GM23338 (cell line): ENCODE measurements at regions not wholly inside any gene's neighbourhood (a gene's known extent, or its start where the extent isn't known, plus 50 kb on each side); places are given as distances from the start of the nearest gene placed in this dataset.

Experiments
- ATAC-seq: fragments of 200-7000 bp; cut with Tn5 transposase; 3 replicates; pipeline ENCODE4 v1.9.1; 2020
- DNase-seq: peaks from one replicate; pipeline ENCODE4 v3.0.0-alpha.2; 2015; ENCODE audit warnings: low spot score
- H2AFZ ChIP-seq: fragments of 200-600 bp; sonication (generic); 2 replicates; pipeline ENCODE4 v1.8.0; 2016; ENCODE audit warnings: antibody characterized with exemption, mild to moderate bottlenecking, moderate library complexity
- H3F3A ChIP-seq: fragments of 200-600 bp; sonication (generic); replicated peaks from 2 replicates; pipeline ENCODE4 v1.8.0; 2017; ENCODE audit warnings: antibody characterized with exemption, mixed run types, low read depth
- H3K27ac ChIP-seq: fragments of 200-600 bp; sonication (generic); 2 replicates; pipeline ENCODE4 v1.6.1; 2016; ENCODE audit warnings: low read depth
- H3K27me3 ChIP-seq: fragments of 200-600 bp; sonication (generic); 2 replicates; pipeline ENCODE4 v1.8.0; 2016; ENCODE audit warnings: mild to moderate bottlenecking, mixed run types, moderate library complexity; ENCODE audit not compliant: insufficient read depth
- H3K36me3 ChIP-seq: fragments of 200-600 bp; sonication (generic); 2 replicates; pipeline ENCODE4 v1.8.0; 2016; ENCODE audit warnings: mild to moderate bottlenecking; ENCODE audit not compliant: insufficient read depth
- H3K4me1 ChIP-seq: fragments of 200-600 bp; sonication (generic); 2 replicates; pipeline ENCODE4 v1.8.0; 2016; ENCODE audit warnings: mild to moderate bottlenecking, moderate library complexity; ENCODE audit not compliant: insufficient read depth
- H3K4me2 ChIP-seq: fragments of 200-600 bp; sonication (generic); 2 replicates; pipeline ENCODE4 v1.7.1; 2017; ENCODE audit warnings: mixed run types
- H3K4me3 ChIP-seq: fragments of 200-600 bp; sonication (generic); 2 replicates; pipeline ENCODE4 v1.6.1; 2016; ENCODE audit warnings: mixed run types
- H3K79me2 ChIP-seq: fragments of 200-600 bp; sonication (generic); replicated peaks from 2 replicates; pipeline ENCODE4 v1.8.0; 2017; ENCODE audit warnings: mild to moderate bottlenecking; ENCODE audit not compliant: insufficient read depth
- H3K9me2 ChIP-seq: fragments of 200-600 bp; sonication (generic); 2 replicates; pipeline ENCODE4 v1.8.0; 2017; ENCODE audit not compliant: insufficient read depth
- H4K20me1 ChIP-seq: fragments of 200-600 bp; sonication (generic); replicated peaks from 2 replicates; pipeline ENCODE4 v1.8.0; 2017; ENCODE audit warnings: mild to moderate bottlenecking; ENCODE audit not compliant: insufficient read depth
- H3K27ac Mint-ChIP-seq: 2 replicates; pipeline ENCODE4 v1.8.0; 2020; ENCODE audit warnings: inconsistent platforms, mild to moderate bottlenecking, moderate library complexity, mixed read lengths
- H3K27me3 Mint-ChIP-seq: 3 replicates; pipeline ENCODE4 v1.8.0; 2022; ENCODE audit warnings: low read depth, mild to moderate bottlenecking, moderate library complexity, mixed read lengths, inconsistent platforms; ENCODE audit not compliant: insufficient read depth, poor library complexity
- H3K36me3 Mint-ChIP-seq: 3 replicates; pipeline ENCODE4 v1.8.0; 2021; ENCODE audit warnings: low read depth, mild to moderate bottlenecking, inconsistent platforms, moderate library complexity, mixed read lengths
- H3K4me1 Mint-ChIP-seq: 3 replicates; pipeline ENCODE4 v1.8.0; 2020; ENCODE audit warnings: mild to moderate bottlenecking, inconsistent platforms, mixed read lengths
- H3K4me3 Mint-ChIP-seq: 3 replicates; pipeline ENCODE4 v1.8.0; 2021; ENCODE audit warnings: moderate library complexity, mild to moderate bottlenecking, inconsistent platforms, mixed read lengths
- H3K9me3 Mint-ChIP-seq: 3 replicates; pipeline ENCODE4 v1.8.0; 2020; ENCODE audit warnings: moderate library complexity, mild to moderate bottlenecking, inconsistent platforms, mixed read lengths
- EZH2 ChIP-seq: fragments of 200-600 bp; sonication (generic); IDR thresholded peaks from one replicate; pipeline ENCODE4 v1.8.0; 2017; ENCODE audit warnings: antibody characterized with exemption, mild to moderate bottlenecking, low read depth; ENCODE audit not compliant: unreplicated experiment
- EZH2phosphoT487 ChIP-seq: fragments of 200-600 bp; sonication (generic); IDR thresholded peaks from one replicate; pipeline ENCODE4 v1.8.1; 2018; ENCODE audit warnings: antibody characterized with exemption; ENCODE audit not compliant: unreplicated experiment
- POLR2AphosphoS5 ChIP-seq: IDR thresholded peaks from 2 replicates; pipeline ENCODE4 v1.6.1; 2016; ENCODE audit warnings: antibody characterized with exemption, low read depth
- ZNF114 ChIP-seq: fragments of 250-450 bp; sonication (Bioruptor Pico); IDR thresholded peaks from 2 replicates; pipeline ENCODE4 v1.5.0; 2020; ENCODE audit warnings: mild to moderate bottlenecking, moderate library complexity
- ZNF331 ChIP-seq: fragments of 250-450 bp; sonication (Bioruptor Pico); IDR thresholded peaks from 2 replicates; pipeline ENCODE4 v1.5.0; 2020; ENCODE audit warnings: low read depth, mild to moderate bottlenecking, moderate library complexity
- TF ChIP-seq, protein P1 (sequence below), 2 experiments: fragments of 200-600 bp in 1 of 2; sonication (generic) in 1 of 2; conservative IDR thresholded peaks; 2 replicates each; pipeline versions ENCODE4 v1.5.1 to v1.6.1; 2016 to 2017; ENCODE audit warnings: antibody characterized with exemption in 2 of 2, low read depth in 2 of 2, mild to moderate bottlenecking in 2 of 2, moderate library complexity in 1 of 2
- TF ChIP-seq, protein P2 (sequence below): fragments of 250-450 bp; sonication (Bioruptor Pico); IDR thresholded peaks from 2 replicates; pipeline ENCODE4 v1.5.0; 2020; ENCODE audit warnings: mild to moderate bottlenecking, moderate library complexity
- TF ChIP-seq, protein P3 (sequence below): IDR thresholded peaks from 2 replicates; pipeline ENCODE4 v1.6.1; 2016; ENCODE audit warnings: antibody characterized with exemption

DNA sequence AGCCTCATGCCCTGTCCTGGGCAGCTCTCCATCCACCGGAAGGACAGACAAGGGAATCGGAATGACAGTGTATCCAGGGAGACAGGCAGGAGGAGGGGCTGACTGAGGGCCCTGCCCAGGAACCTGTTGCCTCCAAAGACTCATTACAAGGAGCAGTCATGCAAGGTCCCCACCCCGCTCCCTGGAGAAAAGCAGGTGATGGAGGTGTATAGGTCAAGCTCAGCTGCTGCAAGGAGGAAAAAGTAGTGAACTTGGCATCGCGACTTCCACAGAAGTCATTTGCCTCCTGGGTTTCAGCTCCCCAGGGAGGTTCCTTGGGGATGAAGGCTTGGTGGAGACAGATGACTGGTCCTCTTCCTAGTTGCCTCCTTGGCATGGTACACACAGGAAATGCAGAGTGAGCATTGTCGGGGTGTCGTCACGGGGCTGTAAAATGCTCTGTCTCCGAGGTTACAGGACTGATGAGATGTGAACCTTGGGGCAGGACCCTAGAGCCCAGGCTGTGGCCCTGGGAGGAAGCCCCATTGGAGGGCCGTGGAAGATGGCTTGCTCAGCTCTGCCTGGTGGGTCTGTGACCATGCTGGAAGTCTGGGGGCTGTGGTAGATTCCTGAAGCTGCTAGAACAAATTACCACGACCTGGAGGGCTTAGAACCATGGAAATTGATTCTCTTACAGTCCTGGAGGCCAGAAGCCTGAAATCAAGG lies 219.6 kb upstream of the C1orf174 start (continued):
- TF ChIP-seq ZNF114 (CRISPR knock-in tag) (no peak), EZH2 (no peak)
- TF ChIP-seq, protein P1, sequence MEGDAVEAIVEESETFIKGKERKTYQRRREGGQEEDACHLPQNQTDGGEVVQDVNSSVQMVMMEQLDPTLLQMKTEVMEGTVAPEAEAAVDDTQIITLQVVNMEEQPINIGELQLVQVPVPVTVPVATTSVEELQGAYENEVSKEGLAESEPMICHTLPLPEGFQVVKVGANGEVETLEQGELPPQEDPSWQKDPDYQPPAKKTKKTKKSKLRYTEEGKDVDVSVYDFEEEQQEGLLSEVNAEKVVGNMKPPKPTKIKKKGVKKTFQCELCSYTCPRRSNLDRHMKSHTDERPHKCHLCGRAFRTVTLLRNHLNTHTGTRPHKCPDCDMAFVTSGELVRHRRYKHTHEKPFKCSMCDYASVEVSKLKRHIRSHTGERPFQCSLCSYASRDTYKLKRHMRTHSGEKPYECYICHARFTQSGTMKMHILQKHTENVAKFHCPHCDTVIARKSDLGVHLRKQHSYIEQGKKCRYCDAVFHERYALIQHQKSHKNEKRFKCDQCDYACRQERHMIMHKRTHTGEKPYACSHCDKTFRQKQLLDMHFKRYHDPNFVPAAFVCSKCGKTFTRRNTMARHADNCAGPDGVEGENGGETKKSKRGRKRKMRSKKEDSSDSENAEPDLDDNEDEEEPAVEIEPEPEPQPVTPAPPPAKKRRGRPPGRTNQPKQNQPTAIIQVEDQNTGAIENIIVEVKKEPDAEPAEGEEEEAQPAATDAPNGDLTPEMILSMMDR (conservative IDR thresholded peaks at IDR 0.05; ENCODE audit: low read depth in 2 of 2), result no peak

DNA sequence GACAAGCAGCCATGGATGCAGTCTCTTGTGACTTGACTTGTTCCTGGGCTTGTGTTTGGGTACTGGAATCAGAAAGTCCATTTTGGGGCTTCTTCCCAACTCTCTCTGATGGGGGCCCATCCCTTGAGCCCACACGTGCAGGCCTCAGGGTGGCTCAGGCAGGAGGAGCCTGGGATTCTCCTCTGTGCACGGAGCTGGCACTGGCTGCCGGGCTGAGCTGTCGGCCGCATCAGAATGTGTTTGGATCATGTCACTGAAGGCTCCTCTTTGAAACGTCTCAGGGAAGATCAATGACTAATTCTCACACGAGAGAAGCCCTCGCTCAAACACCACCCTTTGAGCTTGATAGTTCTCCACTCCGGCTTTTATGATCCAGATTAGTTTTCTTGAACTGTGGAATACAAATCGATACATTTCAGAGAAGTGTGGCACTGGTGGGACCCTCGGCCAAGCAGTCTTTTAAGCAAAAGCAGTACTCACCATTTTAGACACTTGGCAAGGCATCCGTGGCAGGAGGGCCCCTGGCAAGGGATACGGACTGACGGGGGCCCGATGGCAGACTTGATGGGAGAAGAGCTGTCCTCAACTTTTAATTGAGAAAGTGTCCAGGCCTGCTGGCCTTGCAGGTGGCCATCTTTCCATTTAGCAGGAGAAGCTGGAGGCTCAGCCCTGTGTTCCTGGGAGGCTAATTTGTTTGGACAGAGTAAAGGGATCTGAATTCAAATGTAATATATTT lies 220.7 kb upstream of the C1orf174 start:
- no peak overlapping the region for H3K27ac ChIP-seq
- H3K4me1 ChIP-seq, result no peaks in the 10 kb centered on the region
- H2AFZ ChIP-seq, result no peak overlapping the region
- peaks cover 5% of the 10 kb centered on the region for H3K27me3 Mint-ChIP-seq
- no peak for DNase-seq
- ATAC-seq, result no peak
- 0 out of 3 replicates have a peak, but pooled peaks cover 3% of the 10 kb centered on the region for H3K4me1 Mint-ChIP-seq
- H3K79me2 ChIP-seq, result no peaks in the 10 kb centered on the region
- H3K4me3 Mint-ChIP-seq, result no peak overlapping the region
- H3K9me2 ChIP-seq, result no peaks in the 10 kb centered on the region
- peaks cover 18% of the 10 kb centered on the region; the same call in 2 of the 3 replicates for H3K36me3 Mint-ChIP-seq
- H3K36me3 ChIP-seq, result no peaks in the 10 kb centered on the region; the same call in 1 of the 2 replicates
- peaks cover 92% of the 10 kb centered on the region for H3K9me3 Mint-ChIP-seq
- no peaks in the 10 kb centered on the region for H4K20me1 ChIP-seq
- H3F3A ChIP-seq, result no peaks in the 10 kb centered on the region
- no peak overlapping the region for H3K27ac Mint-ChIP-seq
- H3K4me3 ChIP-seq, result no peak overlapping the region
- H3K27me3 ChIP-seq, result no peaks in the 10 kb centered on the region
- no peak overlapping the region for H3K4me2 ChIP-seq
- TF ChIP-seq, protein P1 (conservative IDR thresholded peaks at IDR 0.05; ENCODE audit: low read depth in 2 of 2), result no peak
- TF ChIP-seq, protein P2, sequence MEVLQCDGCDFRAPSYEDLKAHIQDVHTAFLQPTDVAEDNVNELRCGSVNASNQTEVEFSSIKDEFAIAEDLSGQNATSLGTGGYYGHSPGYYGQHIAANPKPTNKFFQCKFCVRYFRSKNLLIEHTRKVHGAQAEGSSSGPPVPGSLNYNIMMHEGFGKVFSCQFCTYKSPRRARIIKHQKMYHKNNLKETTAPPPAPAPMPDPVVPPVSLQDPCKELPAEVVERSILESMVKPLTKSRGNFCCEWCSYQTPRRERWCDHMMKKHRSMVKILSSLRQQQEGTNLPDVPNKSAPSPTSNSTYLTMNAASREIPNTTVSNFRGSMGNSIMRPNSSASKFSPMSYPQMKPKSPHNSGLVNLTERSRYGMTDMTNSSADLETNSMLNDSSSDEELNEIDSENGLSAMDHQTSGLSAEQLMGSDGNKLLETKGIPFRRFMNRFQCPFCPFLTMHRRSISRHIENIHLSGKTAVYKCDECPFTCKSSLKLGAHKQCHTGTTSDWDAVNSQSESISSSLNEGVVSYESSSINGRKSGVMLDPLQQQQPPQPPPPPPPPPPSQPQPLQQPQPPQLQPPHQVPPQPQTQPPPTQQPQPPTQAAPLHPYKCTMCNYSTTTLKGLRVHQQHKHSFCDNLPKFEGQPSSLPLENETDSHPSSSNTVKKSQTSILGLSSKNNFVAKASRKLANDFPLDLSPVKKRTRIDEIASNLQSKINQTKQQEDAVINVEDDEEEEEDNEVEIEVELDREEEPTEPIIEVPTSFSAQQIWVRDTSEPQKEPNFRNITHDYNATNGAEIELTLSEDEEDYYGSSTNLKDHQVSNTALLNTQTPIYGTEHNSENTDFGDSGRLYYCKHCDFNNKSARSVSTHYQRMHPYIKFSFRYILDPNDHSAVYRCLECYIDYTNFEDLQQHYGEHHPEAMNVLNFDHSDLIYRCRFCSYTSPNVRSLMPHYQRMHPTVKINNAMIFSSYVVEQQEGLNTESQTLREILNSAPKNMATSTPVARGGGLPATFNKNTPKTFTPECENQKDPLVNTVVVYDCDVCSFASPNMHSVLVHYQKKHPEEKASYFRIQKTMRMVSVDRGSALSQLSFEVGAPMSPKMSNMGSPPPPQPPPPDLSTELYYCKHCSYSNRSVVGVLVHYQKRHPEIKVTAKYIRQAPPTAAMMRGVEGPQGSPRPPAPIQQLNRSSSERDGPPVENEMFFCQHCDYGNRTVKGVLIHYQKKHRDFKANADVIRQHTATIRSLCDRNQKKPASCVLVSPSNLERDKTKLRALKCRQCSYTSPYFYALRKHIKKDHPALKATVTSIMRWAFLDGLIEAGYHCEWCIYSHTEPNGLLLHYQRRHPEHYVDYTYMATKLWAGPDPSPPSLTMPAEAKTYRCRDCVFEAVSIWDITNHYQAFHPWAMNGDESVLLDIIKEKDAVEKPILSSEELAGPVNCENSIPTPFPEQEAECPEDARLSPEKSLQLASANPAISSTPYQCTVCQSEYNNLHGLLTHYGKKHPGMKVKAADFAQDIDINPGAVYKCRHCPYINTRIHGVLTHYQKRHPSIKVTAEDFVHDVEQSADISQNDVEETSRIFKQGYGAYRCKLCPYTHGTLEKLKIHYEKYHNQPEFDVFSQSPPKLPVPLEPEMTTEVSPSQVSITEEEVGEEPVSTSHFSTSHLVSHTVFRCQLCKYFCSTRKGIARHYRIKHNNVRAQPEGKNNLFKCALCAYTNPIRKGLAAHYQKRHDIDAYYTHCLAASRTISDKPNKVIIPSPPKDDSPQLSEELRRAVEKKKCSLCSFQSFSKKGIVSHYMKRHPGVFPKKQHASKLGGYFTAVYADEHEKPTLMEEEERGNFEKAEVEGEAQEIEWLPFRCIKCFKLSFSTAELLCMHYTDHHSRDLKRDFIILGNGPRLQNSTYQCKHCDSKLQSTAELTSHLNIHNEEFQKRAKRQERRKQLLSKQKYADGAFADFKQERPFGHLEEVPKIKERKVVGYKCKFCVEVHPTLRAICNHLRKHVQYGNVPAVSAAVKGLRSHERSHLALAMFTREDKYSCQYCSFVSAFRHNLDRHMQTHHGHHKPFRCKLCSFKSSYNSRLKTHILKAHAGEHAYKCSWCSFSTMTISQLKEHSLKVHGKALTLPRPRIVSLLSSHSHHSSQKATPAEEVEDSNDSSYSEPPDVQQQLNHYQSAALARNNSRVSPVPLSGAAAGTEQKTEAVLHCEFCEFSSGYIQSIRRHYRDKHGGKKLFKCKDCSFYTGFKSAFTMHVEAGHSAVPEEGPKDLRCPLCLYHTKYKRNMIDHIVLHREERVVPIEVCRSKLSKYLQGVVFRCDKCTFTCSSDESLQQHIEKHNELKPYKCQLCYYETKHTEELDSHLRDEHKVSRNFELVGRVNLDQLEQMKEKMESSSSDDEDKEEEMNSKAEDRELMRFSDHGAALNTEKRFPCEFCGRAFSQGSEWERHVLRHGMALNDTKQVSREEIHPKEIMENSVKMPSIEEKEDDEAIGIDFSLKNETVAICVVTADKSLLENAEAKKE (CRISPR knock-in tag), result no peak
- TF ChIP-seq, protein P3, sequence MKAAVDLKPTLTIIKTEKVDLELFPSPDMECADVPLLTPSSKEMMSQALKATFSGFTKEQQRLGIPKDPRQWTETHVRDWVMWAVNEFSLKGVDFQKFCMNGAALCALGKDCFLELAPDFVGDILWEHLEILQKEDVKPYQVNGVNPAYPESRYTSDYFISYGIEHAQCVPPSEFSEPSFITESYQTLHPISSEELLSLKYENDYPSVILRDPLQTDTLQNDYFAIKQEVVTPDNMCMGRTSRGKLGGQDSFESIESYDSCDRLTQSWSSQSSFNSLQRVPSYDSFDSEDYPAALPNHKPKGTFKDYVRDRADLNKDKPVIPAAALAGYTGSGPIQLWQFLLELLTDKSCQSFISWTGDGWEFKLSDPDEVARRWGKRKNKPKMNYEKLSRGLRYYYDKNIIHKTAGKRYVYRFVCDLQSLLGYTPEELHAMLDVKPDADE, result no peak
- TF ChIP-seq EZH2phosphoT487, result no peak
- no peak for TF ChIP-seq ZNF331 (CRISPR knock-in tag)
- TF ChIP-seq EZH2, result no peak
- no peak for TF ChIP-seq POLR2AphosphoS5
